ENCODE measurements at regions not wholly inside any gene's neighbourhood (a gene's known extent, or its start where the extent isn't known, plus 50 kb on each side); places are given as distances from the start of the nearest gene placed in this dataset.

DNA sequence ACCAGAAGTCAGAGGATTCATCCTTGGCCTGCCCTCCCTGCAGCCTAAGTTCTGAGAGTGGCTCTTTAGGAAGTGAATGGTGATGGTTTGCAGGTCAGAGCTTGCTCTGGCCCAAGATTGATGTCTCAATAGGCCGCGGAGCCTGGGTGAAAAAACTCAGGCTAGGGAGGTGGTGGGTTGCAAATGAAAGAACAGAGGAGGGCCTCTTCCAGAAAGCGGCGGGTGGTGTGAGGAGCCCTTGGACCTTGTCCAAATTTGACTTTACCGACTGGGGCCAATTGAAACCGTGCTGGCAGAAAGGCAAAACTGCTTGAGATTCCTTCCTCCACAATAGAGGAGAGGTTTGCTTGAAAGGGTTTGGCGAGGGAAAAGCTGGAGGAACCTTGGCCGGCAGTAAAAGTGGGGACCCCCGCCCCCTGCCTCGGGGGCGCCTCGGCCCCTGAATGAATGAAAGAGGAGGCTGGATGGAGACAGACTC lies 331.3 kb downstream of the SEC14L1 start:
- H3K27ac Mint-ChIP-seq = peak overlapping the region; percentile 97
- no peaks in the 10 kb centered on the region for H3K9me3 Mint-ChIP-seq
- peaks cover 30% of the 10 kb centered on the region for H3K36me3 Mint-ChIP-seq (ENCODE audit: low read depth)
- peak overlapping the region; percentile 53 for H3K4me3 Mint-ChIP-seq
- H3K27me3 Mint-ChIP-seq (ENCODE audit: low read depth, poor library complexity) = peaks cover 5% of the 10 kb centered on the region
- no peak for DNase-seq
- TF ChIP-seq, protein P1, sequence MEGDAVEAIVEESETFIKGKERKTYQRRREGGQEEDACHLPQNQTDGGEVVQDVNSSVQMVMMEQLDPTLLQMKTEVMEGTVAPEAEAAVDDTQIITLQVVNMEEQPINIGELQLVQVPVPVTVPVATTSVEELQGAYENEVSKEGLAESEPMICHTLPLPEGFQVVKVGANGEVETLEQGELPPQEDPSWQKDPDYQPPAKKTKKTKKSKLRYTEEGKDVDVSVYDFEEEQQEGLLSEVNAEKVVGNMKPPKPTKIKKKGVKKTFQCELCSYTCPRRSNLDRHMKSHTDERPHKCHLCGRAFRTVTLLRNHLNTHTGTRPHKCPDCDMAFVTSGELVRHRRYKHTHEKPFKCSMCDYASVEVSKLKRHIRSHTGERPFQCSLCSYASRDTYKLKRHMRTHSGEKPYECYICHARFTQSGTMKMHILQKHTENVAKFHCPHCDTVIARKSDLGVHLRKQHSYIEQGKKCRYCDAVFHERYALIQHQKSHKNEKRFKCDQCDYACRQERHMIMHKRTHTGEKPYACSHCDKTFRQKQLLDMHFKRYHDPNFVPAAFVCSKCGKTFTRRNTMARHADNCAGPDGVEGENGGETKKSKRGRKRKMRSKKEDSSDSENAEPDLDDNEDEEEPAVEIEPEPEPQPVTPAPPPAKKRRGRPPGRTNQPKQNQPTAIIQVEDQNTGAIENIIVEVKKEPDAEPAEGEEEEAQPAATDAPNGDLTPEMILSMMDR (IDR thresholded peaks at IDR 0.05) = no peak
- peaks cover 100% of the 10 kb centered on the region for H3K4me1 Mint-ChIP-seq

DNA sequence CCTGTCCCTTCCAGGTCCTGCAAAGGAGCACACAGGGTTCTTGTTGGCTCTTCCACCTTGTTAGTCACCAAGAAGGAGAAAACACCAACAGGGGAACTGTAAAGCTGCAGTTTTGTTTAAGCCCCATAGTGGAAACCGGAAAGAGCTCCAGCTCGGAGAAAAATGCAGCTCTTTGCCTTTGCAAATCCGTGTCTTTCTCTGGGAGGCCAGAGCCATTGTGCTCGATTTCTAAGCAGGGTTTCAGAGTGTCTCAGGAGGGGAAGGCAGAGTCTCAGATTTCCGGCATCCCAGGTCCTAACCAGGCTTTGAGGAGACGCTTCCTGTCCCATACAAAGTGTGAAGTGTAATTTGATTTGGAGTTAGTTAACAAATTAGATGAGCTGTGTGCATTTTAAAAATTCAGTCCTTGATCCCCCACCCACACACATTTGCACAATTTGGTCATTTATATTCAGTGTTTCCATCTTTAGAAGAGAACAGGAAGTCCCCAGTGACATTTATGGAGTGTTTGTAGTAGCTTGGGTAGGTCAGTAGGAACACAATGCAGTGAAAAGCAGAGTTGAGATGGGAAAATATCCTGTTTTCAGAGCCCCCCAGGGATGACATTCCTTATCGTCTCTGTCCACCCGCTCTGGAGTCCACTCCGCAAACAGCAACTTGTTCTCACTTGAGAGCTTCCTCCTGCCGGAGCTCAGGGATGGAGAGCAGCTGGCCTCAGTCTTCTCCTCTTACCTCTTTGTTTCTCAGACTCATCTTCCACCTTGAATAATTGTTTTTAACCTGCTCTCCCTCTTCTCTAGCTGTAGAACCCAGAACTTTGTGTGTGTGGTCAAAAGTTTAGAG lies 331.9 kb downstream of the SEC14L1 start:
- Mint-ChIP-seq H3K27me3 (ENCODE audit: low read depth, poor library complexity) (peaks cover 5% of the 10 kb centered on the region), H3K4me3 (peak overlapping the region; percentile 56), H3K9me3 (no peaks in the 10 kb centered on the region), H3K4me1 (peaks cover 100% of the 10 kb centered on the region), H3K36me3 (ENCODE audit: low read depth) (peaks cover 30% of the 10 kb centered on the region), H3K27ac (peak overlapping the region; percentile 97)
- no peak for DNase-seq
- TF ChIP-seq, protein P1 (IDR thresholded peaks at IDR 0.05) = no peak

DNA sequence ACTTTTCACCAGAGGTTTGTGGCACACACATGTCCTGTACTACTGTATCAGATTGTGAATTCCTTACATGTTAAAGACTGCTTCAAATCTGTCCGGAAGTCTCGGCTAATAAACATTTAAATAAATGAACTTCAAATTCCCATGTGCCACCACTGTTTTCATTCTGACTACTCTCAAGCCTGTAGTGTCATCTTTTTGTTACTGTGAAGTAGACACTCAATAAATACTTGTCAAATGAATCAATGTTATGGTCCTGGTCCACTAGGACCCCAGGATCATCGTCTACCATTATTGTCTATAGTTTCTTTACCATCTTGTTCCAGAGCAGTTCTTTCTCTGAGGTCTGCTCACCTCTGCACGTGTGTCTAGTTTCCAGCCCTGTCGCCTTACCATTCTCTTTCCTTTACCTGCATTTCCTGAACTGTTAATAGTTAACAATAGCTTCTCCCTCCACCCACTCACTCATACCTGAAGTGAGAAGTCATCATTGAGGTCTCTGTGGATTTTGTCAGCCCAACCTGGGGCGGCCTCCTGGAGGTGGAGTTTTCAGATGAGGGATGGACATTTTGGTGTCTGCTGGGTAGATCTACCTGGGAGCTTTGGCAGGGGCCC lies 333.0 kb downstream of the SEC14L1 start:
- TF ChIP-seq, protein P1 (IDR thresholded peaks at IDR 0.05) = no peak
- H3K4me3 Mint-ChIP-seq = peak overlapping the region; percentile 3
- H3K27ac Mint-ChIP-seq = peak overlapping the region; percentile 23
- peaks cover 100% of the 10 kb centered on the region for H3K4me1 Mint-ChIP-seq
- peaks cover 22% of the 10 kb centered on the region for H3K36me3 Mint-ChIP-seq (ENCODE audit: low read depth)
- peaks cover 5% of the 10 kb centered on the region for H3K27me3 Mint-ChIP-seq (ENCODE audit: low read depth, poor library complexity)
- no peaks in the 10 kb centered on the region for H3K9me3 Mint-ChIP-seq
- no peak for DNase-seq

DNA sequence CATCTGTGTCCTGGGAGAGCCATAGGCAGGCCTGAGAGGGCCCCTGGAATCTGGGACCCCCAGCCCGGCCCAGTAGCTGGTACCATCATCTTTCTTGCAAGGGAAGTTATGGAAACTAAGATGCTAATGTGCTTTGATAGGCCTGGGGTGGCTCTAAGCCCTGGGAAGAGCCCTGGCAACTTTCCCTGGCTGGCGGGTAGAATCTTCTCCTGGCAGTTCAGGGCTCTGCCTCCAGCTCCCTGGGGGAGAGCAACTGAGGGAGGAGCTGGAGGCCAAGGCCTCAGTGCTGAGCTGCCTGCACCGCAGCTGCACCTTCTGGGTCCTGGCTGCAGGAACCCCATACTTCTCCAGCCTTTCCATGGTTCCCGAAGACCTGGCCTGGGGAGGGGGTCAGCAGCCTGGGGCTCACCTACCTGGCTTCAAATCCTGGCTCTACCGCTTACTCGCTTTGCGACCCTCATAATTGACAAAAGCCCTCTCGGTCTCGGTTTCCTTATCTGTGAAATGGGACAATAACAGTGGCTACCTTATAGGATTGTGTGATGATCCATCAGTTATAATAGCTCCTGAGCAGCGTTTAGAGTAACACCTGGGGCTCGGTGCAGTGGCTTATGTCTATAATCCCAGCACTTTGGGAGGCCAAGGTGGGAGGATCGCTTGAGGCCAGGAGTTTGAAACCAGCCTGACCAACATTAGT lies 333.7 kb downstream of the SEC14L1 start:
- no peak for DNase-seq
- Mint-ChIP-seq H3K4me1 (peaks cover 100% of the 10 kb centered on the region), H3K9me3 (no peaks in the 10 kb centered on the region), H3K36me3 (ENCODE audit: low read depth) (peaks cover 15% of the 10 kb centered on the region), H3K27me3 (ENCODE audit: low read depth, poor library complexity) (no peaks in the 10 kb centered on the region), H3K27ac (peak overlapping the region; percentile 23), H3K4me3 (no peak overlapping the region)
- TF ChIP-seq, protein P1 (IDR thresholded peaks at IDR 0.05) = no peak

DNA sequence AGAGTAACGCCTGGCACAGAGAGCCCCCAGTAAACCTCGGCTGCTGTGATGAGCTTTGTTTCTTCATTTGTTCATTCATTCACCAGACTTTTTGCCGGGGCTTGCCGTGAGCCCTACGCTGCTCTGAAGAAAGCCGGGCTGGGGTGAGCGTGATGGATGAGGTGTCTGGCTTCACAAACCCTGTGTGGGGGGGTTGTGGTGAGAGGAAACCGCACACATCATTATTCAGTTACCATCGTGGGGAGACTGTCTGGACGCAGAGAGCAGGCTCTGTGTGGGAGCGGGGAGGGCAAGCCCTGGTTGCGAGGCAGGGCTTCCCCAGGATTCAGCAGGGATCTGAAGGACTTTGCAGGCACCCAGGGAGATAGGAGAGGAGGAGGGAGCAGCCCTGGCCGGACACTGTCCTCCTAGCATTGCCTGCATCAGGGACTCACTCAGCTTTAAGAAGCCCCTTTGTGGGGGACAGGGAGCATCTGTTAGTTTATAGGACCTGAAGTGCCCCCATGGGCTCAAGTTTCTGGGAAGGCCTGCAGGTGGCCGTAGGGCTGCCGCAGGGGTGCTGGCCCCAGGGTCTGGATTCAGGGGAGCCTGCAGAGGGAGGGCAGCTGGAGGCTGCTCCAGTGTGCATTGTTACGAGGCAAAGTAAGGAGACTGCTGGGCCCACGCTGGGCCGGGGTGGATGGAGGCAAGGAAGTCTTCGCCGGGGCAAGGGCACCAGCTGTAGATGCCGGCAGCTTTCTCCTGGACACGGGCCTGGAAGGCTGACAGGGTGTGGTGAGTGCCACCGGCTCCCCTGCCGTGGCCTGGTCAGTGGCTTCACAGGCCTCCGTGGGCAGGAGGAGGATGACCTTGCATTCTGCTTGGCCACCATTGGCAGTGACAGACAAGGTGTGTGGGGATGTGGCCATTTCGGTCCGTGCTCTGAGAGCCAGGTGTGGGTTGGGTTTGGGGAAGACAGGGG lies 334.5 kb downstream of the SEC14L1 start:
- Mint-ChIP-seq H3K27me3 (ENCODE audit: low read depth, poor library complexity) (no peaks in the 10 kb centered on the region), H3K36me3 (ENCODE audit: low read depth) (peaks cover 6% of the 10 kb centered on the region), H3K4me3 (peak overlapping the region; percentile 56), H3K4me1 (peaks cover 100% of the 10 kb centered on the region), H3K9me3 (no peaks in the 10 kb centered on the region), H3K27ac (peak overlapping the region; percentile 94)
- DNase-seq = no peak
- TF ChIP-seq, protein P1 (IDR thresholded peaks at IDR 0.05) = no peak
